Right lobe of liver (tissue), 4 donors: ENCODE measurements at regions not wholly inside any gene's neighbourhood (a gene's known extent, or its start where the extent isn't known, plus 50 kb on each side); places are given as distances from the start of the nearest gene placed in this dataset.

ENCODE experiments used
- CTCF ChIP-seq, 4 donors: fragments of 200-600 bp in 3 of 4; fragments of 450-650 bp in 1 of 4; IDR thresholded peaks; one replicate each; pipeline versions ENCODE4 v1.5.1 to v1.8.0; 2016 to 2022; ENCODE audit warnings: antibody characterized with exemption in 4 of 4, mild to moderate bottlenecking in 2 of 4
- POLR2A ChIP-seq: fragments of 450-650 bp; IDR thresholded peaks from one replicate; pipeline ENCODE4 v1.6.1; 2017; ENCODE audit warnings: antibody characterized with exemption, mild to moderate bottlenecking
- donor health status: DM: no; HTN: no; CAD: no.
- donor health status: DM: no; HTN: no; CAD: no.
- donor health status: DM: no; HTN: yes; CAD: no.

GRCh38 chr17:77566566-77567138 is 391.9 kb upstream of the TNRC6C start:
- TF ChIP-seq CTCF (IDR thresholded peaks at IDR 0.05): no peak
- no peak for TF ChIP-seq POLR2A
